IPS-NIHi7 (cell line): ENCODE measurements at regions not wholly inside any gene's neighbourhood (a gene's known extent, or its start where the extent isn't known, plus 50 kb on each side); places are given as distances from the start of the nearest gene placed in this dataset.
"Not testable (repeated sequence)": the region's sequence is repeated elsewhere in the genome, so short reads cannot be mapped to it uniquely, and the experiment has no call there.

Experiments used
- DNase-seq: peaks from one replicate; pipeline ENCODE4 v3.0.0; 2012; ENCODE audit warnings: mixed read lengths; ENCODE audit errors: extremely low spot score

GRCh38 chr5:157945822-157946221 is 86.9 kb upstream of the CLINT1 start:
- DNase-seq = not testable (repeated sequence)

GRCh38 chr5:157944938-157945337 is 86.0 kb upstream of the CLINT1 start:
- DNase-seq = no peak

DNA sequence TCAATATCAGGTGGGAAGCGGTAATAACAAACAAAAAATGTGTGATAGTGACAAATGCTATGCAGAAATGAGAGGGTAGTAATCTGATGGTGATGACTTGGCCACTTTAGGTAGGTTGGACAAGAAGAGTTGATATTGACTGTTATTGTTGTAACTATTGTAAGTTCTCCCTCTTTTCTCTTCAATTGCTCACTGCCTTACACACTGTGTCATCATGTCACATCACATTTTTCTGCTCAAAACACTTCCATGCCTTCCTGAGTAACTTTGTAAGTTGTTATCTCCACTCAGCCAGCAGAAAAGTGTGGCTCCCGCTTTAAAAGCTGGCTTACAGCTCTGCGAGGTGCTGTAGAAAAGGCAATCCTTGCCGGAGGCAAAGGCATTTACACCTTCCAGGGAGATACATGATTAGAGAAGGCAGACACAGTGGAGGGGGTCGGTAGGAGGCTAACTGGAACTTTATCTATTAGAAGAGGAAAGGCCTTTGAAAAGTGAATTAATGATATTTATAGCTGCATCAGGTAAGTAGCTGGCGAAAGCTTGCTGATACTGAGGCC is 85.2 kb upstream of the CLINT1 start:
- DNase-seq = peak; percentile 41

GRCh38 chr5:157942595-157942994 is 83.7 kb upstream of the CLINT1 start:
- DNase-seq = no peak

GRCh38 chr5:157941616-157942015 is 82.7 kb upstream of the CLINT1 start:
- no peak for DNase-seq

DNA sequence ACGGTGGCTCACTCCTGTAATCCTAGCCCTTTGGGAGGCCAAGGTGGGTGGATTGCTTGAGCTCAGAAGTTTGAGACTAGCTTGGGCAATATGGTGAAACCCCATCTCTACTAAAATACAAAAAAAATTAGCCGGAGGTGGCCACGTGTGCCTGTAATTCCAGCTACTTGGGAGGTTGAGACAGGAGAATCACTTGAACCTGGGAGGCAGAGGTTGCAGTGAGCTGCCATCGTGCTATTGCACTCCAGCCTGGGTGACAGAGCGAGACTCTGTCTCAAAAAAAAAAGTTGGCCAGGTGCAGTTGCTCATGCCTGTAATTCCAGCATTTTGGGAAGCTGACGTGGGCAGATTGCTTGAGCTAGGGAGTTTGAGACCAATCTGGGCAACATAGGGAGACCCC is 79.2 kb upstream of the CLINT1 start:
- not testable (repeated sequence) for DNase-seq

- DNase-seq = not testable (repeated sequence)
Measured at GRCh38 chr5:157936776-157937501, 78.0 kb upstream of the CLINT1 start.

DNA sequence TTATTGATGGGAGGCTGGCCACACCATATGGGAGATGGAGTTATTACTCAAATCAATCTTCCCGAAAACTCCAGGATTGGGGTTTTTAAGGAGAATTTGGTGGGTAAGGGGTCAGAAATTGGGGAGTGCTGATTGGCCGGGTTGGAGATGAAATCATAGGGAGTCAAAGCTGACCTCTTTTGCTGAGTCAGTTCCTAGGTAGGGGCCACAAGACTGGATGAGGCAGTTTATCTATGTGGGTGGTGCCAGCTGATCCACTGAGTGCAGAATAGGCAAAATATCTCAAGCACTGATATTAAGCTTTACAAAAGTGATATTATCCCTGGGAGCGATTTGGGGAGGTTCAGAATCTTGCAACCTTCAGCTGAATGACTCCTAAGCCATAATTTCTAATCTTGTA is 75.7 kb upstream of the CLINT1 start:
- no peak for DNase-seq

GRCh38 chr5:157933005-157933404 is 74.1 kb upstream of the CLINT1 start:
- no peak for DNase-seq

DNA sequence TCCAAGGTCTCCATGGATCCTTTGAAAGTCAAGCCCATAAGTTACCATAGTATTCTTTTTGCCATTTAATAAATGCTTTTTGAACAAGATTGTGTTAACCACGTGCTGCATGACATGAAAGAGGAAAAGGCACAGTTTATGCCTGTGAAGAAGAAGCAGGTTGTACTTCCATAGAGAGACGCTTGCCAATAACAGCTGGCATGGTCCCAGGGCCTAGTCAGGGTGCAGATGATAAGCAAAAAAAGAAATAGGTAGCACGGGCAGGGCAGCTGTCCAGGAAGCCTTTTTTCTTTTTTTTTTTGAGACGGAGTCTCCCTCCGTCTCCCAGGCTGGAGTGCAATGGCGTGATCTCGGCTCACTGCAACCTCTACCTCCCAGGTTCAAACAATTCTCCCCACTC is 71.8 kb upstream of the CLINT1 start:
- no peak for DNase-seq

DNA sequence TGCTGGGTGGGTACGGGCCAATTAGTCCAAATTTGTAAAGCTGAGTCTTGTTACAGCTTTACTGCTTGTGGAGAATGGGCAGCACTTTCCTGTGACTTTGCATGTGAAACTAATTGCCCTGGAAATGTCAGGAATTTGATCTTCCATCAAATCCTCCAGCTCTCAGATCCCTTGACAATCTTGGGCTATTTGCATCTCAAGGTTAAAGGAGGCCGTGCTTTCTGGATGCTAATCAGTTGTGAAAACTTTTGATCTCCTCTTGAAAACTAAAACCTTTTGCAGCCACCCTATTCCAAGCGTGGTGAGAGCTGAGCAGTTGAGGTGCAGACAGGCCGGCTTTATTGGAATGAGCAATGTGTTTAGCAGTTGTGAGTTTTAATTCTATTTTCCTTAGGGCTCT is 68.0 kb upstream of the CLINT1 start:
- DNase-seq = peak; percentile 55

DNA sequence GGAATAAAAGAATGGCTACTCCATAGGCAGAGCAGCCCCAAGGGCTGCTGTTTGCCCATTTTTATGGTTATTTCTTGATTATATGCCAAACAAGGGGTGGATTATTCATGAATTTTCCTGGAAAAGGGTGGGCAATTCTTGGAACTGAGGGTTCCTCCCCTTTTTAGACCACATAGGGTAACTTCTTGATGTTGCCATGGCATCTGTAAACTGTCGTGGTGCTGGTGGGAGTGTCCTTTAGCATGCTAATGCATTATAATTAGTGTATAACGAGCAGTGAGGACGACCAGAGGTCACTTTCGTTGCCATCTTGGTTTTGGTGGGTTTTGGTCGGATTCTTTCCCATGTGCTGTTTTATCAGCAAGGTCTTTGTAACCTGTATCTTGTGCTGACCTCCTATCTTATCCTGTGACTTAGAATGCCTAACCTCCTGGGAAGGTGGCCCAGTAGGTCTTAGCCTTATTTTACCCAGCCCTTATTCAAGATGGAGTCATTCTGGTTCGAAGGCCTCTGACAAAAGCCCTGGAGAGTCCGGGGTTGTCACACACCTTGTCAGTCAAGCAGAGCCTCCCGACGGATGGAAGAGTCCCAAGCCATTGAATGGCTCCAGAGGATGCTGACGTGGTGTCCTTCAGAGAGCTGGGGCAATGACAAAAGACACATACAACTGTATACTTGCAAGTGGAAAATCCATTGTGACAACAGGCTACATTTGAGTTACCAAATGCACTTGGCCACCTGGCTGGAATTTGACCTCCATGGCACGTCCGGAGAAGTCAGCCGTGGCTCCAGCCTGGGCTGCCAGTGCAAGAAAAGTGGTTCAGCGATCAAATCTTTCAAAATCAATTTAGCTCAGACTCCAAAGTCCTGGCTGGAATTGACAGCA is 67.1 kb upstream of the CLINT1 start:
- no peak for DNase-seq

GRCh38 chr5:157924931-157925729 is 66.2 kb upstream of the CLINT1 start:
- DNase-seq = no peak

- DNase-seq = no peak
Measured at GRCh38 chr5:157924490-157924889, 65.5 kb upstream of the CLINT1 start.

DNA sequence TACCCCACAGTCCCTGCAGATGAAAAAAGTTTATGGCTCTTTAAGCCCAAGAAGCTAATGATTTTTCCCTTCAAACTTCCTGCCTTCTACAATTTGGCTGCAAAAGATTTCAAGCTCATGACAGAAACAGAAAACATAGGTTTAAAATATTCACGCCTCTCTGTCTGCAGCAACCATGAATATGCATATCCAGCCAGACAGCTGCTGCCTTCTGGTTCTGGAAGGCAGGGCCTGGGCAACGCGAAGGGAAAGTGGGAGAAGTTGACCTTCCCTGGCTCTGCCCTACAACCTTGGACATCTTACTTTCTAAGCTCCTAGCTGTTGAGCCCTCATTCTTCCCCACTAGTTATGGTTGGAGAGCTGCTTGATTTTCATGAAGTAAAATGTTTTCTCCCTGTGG is 64.8 kb upstream of the CLINT1 start:
- no peak for DNase-seq

DNA sequence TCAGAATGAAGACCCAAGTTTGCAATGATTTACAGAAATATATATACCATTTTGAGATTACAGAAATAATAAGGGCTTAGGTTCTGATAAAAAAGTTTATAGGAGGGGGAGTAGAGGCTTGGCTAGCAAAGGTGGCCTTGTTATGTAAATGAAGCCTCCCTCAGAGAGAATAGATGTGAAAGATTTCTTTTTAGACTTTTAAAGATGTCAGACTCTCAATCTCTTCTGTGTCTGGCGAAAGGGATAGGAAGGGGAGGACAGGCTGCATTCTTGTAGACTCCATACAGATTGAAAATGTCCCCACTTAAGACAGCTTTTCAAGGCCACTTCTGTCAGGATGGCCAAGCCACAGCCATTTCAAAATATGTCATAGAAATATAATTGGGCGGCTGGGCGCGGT is 63.1 kb upstream of the CLINT1 start:
- no peak for DNase-seq

DNA sequence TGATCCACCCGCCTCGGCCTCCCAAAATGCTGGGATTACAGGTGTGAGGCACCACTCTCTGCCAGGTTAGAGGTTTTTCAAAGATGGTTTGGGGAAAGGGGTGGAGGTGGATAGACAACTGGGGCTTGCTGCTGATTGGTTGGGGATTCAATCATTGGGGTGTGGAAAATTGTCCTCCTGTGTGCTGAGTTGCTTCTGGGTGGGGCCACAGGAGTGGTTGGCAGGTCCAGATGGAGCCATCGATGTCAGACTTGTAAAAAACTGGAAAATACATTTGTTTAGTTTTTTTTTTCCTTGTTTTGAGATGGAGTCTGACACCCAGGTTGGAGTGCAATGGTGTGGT is 61.9 kb upstream of the CLINT1 start:
- DNase-seq = no peak

DNA sequence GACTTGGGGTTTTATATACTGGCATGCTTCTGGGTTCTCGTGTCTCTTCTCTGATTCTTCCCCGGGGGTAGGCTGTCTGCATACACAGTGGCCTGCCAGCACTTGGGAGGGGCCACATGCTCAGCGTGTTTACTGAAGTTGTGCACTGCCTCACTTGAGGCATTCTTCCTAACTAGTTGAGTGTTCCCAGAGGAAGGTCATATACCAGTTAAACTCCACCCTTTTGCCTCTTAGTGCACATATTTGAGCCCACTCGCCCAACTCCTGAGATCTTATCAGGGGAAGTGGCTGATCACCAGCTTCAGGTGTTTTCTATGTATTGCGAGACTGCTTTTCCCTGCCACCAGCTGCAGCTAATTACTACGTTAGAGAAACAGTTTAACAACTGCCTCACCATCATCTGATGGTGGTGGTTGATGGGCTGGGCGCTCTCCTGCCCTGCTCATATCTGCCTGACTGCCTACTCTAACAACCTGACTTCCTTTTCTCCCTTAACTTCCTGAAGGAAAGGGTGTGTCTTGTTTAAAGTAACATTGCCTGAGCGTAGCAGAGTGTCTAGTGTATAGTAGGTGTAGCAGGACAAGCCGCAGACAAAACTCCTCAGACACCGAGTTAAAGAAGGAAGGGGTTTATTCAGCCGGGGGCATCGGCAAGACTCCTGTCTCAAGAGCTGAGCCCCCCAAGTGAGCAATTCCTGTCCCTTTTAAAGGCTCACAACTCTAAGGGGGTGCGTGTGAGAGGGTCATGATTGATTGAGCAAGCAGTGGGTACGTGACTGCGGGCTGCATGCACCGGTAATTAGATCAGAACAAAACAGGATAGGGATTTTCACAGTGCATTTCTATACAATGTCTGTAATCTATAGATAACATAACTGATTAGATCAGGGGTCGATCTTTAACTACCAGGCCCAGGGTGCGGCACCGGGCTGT is 60.1 kb upstream of the CLINT1 start:
- DNase-seq = no peak

DNA sequence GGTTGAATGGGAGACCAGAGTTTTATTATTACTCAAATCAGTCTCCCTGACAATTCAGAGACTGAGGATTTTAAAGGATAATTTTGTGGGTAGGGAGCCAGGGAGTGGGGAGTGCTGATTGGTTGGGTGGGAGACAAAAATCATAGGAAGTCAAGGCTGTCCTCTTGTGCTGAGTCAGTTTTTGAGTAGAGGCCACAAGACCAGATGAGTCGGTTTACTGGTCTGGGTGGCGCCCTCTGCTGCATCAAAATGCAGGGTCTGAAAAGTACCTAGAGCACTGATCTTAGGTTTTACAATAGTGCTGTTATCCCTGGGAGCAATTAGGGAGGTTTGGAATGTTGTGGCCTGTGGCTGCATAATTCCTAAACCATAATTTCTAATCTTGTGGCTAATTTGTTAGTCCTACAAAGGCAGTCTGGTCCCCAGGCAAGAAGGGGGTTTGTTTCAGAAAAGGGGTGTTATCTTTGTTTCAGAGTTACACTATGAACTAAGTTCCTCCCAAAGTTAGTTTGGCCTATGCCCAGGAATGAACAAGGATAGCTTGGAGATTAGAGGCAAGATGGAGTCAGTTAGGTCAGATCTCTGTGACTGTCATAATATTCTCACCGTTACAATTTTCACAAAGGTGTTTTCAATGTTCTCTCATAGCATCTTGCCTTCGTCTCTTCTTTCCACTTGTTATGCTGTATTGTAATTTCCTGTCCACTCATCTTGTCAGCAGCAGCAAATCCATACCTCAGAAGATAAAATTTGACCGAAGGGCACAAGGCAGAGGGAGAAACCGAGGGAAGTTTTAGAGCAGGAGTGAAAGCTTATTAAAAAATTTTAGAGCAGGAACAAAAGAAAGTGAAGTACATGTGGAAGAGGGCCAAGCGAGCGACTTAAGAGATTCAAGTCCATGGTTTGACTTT is 59.2 kb upstream of the CLINT1 start:
- peak; percentile 66 for DNase-seq

DNA sequence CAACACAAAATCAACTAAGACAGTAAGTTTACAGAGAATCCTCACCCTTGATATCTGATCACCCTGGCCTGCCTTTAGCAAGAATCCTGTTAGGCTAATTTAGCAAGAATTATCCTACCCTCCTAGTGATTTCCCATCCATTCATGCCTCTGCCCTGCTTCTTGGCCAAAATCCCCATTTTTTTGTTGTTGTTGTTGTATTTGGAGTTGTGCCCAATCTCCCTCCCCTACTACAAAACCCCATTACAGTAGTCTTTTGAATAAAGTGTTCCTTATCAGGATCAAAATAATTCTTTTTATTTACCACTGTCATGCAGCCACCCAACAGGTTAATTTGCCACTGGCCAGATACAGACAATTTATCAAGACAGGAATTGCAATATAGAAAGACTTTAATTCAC is 58.5 kb upstream of the CLINT1 start:
- no peak for DNase-seq
